ENCODE measurements at regions not wholly inside any gene's neighbourhood (a gene's known extent, or its start where the extent isn't known, plus 50 kb on each side); places are given as distances from the start of the nearest gene placed in this dataset.
"Not testable (repeated sequence)": the region's sequence is repeated elsewhere in the genome, so short reads cannot be mapped to it uniquely, and the experiment has no call there.

DNA sequence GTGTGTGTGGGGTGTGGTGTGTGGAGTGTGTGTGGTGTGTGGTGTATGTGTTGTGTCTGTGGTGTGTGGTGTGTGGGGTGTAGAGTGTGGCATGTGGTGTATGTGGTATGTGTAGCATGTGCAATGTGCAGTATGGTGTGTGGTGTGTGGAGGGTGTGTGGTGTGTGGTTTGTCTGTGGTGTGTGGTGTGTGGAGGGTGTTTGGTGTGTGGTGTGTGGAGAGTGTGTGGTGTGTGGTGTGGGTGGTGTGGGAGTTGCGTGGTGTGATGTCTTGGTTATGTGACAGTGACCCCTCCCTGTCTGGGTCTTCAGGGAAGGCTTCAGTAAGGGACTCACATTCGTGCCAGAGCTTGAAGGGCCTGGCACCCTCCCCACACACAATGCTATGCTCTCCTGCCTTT lies 718.2 kb upstream of the SOX11 start:
- Mint-ChIP-seq H3K4me1 (peaks cover 4% of the 10 kb centered on the region), H3K36me3 (ENCODE audit: low read depth) (no peaks in the 10 kb centered on the region), H3K9me3 (no peaks in the 10 kb centered on the region), H3K27me3 (ENCODE audit: low read depth) (no peaks in the 10 kb centered on the region), H3K27ac (ENCODE audit: unreplicated experiment) (no peak overlapping the region), H3K4me3 (no peak overlapping the region)
- TF ChIP-seq, protein P1, sequence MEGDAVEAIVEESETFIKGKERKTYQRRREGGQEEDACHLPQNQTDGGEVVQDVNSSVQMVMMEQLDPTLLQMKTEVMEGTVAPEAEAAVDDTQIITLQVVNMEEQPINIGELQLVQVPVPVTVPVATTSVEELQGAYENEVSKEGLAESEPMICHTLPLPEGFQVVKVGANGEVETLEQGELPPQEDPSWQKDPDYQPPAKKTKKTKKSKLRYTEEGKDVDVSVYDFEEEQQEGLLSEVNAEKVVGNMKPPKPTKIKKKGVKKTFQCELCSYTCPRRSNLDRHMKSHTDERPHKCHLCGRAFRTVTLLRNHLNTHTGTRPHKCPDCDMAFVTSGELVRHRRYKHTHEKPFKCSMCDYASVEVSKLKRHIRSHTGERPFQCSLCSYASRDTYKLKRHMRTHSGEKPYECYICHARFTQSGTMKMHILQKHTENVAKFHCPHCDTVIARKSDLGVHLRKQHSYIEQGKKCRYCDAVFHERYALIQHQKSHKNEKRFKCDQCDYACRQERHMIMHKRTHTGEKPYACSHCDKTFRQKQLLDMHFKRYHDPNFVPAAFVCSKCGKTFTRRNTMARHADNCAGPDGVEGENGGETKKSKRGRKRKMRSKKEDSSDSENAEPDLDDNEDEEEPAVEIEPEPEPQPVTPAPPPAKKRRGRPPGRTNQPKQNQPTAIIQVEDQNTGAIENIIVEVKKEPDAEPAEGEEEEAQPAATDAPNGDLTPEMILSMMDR (conservative IDR thresholded peaks at IDR 0.05): no peak
- no peak for DNase-seq (ENCODE audit: low read depth, low spot score)

DNA sequence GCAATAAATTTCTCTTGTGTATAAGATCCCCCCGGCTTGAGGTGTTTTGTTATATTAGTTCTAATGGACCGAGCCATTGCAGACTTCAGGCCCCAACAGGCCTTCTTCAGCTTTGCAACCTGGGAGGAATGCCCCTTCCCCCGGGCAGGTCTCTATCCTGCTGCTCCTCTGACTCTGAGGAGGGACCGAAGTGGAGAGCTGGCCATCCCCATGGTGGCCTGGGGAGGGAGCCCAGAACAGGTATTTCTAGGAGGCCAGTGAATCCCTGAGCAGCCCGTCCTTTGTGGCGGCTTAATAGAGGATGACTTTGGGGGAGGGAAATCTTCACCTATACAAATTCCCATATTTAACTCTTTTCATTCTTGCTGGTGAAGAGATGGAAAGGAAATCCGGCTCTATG lies 715.8 kb upstream of the SOX11 start:
- no peak overlapping the region for H3K4me3 Mint-ChIP-seq
- no peaks in the 10 kb centered on the region for H3K36me3 Mint-ChIP-seq (ENCODE audit: low read depth)
- TF ChIP-seq, protein P1 (conservative IDR thresholded peaks at IDR 0.05): no peak
- H3K27ac Mint-ChIP-seq (ENCODE audit: unreplicated experiment): no peak overlapping the region
- no peaks in the 10 kb centered on the region for H3K27me3 Mint-ChIP-seq (ENCODE audit: low read depth)
- peaks cover 2% of the 10 kb centered on the region for H3K9me3 Mint-ChIP-seq
- peaks cover 15% of the 10 kb centered on the region for H3K4me1 Mint-ChIP-seq
- no peak for DNase-seq (ENCODE audit: low read depth, low spot score)

DNA sequence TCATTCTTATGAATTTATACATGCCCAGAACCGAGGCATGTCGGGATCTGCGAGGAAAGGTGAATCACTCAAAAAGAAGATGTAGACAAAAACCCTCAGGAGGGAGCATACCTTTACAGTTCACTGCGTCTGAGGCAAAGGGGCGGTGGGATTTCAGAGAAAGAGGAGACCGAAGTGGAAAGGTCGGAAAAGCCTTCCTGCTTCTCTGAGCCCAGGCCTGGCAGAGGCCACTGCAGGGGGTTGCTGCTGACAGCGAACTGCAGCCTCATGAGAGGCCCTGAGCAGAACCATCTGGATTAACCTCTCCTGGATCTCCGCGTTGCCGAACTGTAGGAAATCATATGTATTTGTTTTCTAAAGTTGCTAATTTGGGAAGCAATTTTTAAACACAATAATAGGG lies 713.1 kb upstream of the SOX11 start:
- Mint-ChIP-seq H3K4me1 (peaks cover 15% of the 10 kb centered on the region), H3K27ac (ENCODE audit: unreplicated experiment) (no peak overlapping the region), H3K4me3 (no peak overlapping the region), H3K27me3 (ENCODE audit: low read depth) (no peaks in the 10 kb centered on the region), H3K36me3 (ENCODE audit: low read depth) (no peaks in the 10 kb centered on the region), H3K9me3 (peaks cover 2% of the 10 kb centered on the region)
- TF ChIP-seq, protein P1 (conservative IDR thresholded peaks at IDR 0.05): no peak
- no peak for DNase-seq (ENCODE audit: low read depth, low spot score)

GRCh38 chr2:4980995-4981394 lies 711.2 kb upstream of the SOX11 start:
- Mint-ChIP-seq H3K36me3 (ENCODE audit: low read depth) (no peaks in the 10 kb centered on the region), H3K4me3 (no peak overlapping the region), H3K27ac (ENCODE audit: unreplicated experiment) (no peak overlapping the region), H3K9me3 (peaks cover 2% of the 10 kb centered on the region), H3K4me1 (peaks cover 15% of the 10 kb centered on the region), H3K27me3 (ENCODE audit: low read depth) (no peaks in the 10 kb centered on the region)
- TF ChIP-seq, protein P1 (conservative IDR thresholded peaks at IDR 0.05): no peak
- no peak for DNase-seq (ENCODE audit: low read depth, low spot score)

DNA sequence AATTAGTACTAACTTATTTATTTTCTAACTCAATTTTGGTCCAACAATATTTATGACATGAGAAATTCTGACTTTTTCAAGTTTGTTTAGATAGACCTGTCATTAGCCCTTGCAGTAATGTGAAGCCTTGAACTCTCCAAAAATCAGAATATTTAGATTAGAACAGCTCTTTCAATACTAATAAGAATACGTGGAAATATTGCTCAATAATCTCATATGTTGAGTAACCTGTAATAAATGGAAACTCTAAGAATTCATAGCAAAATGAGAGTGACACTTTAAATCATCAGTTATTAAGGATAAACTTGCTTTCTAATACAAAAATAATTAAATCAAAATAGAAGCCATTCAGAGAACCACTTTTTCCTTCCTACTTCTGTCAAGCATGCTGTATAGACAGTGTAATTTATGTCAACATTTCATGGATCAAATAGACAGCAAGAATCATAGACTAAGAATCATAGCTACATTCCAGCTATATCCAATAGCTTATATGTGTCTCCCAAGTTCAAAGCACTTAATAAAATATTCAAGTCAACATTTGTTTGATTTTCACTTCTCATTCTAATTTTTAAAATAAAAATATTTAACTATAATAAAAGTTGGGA lies 710.3 kb upstream of the SOX11 start:
- H3K4me3 Mint-ChIP-seq: no peak overlapping the region
- DNase-seq (ENCODE audit: low read depth, low spot score): no peak
- no peaks in the 10 kb centered on the region for H3K27me3 Mint-ChIP-seq (ENCODE audit: low read depth)
- peaks cover 2% of the 10 kb centered on the region for H3K9me3 Mint-ChIP-seq
- H3K36me3 Mint-ChIP-seq (ENCODE audit: low read depth): no peaks in the 10 kb centered on the region
- TF ChIP-seq, protein P1 (conservative IDR thresholded peaks at IDR 0.05): no peak
- peaks cover 15% of the 10 kb centered on the region for H3K4me1 Mint-ChIP-seq
- no peak overlapping the region for H3K27ac Mint-ChIP-seq (ENCODE audit: unreplicated experiment)

DNA sequence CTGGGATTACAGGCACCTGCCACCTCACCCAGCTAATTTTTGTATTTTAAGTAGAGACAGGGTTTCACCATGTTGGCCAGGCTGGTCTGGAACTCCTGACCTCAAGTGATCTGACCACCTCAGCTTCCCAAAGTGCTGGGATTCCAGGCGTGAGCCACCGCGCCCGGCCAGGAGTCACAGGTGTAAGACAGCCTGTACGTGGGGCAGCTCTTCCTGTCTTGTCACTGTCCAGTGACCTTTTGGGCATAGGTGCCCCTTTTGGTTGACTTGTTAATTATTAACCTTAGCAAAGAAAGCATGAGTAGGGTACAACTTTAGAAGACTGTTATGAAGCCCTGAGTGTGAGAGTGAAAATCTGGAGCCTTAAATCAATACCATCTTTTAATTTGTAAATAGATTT lies 703.7 kb upstream of the SOX11 start:
- not testable (repeated sequence) for H3K9me3 Mint-ChIP-seq

More for the DNA sequence above, 703.7 kb upstream of the SOX11 start:
- H3K4me1 Mint-ChIP-seq: peaks cover 12% of the 10 kb centered on the region
- H3K27ac Mint-ChIP-seq (ENCODE audit: unreplicated experiment); H3K27me3 Mint-ChIP-seq (ENCODE audit: low read depth); H3K36me3 Mint-ChIP-seq (ENCODE audit: low read depth); H3K4me3 Mint-ChIP-seq; DNase-seq (ENCODE audit: low read depth, low spot score): not testable (repeated sequence)

Data from neural crest cell (in vitro differentiated cells).